Stimulated activated CD4-positive, alpha-beta T cell treated with anti-CD3 and anti-CD28 coated beads, TNF-alpha, amount 100 ng/mL, for 48 hours (primary cell): ENCODE measurements at regions not wholly inside any gene's neighbourhood (a gene's known extent, or its start where the extent isn't known, plus 50 kb on each side); places are given as distances from the start of the nearest gene placed in this dataset.
A peak's percentile ranks its signal among the peaks of the same experiment; 100 is the strongest.
"Not testable (repeated sequence)": the region's sequence is repeated elsewhere in the genome, so short reads cannot be mapped to it uniquely, and the experiment has no call there.

Source experiments
- DNase-seq, 3 donors: peaks; one replicate each; pipeline ENCODE4 v3.0.0-alpha.2; 2020; ENCODE audit warnings: low read depth in 3 of 3

- DNase-seq: no peak
Observed at GRCh38 chr22:22716136-22716665, 71.8 kb downstream of the GGTLC2 start.

- DNase-seq: no peak
Observed at GRCh38 chr22:22717664-22718063, 73.2 kb downstream of the GGTLC2 start.

GRCh38 chr22:22720201-22720723 lies 75.8 kb downstream of the GGTLC2 start:
- DNase-seq: peak in 2 of 3 donors; percentile 8 to 26

- DNase-seq: no peak
Observed at GRCh38 chr22:22720724-22721261, 76.4 kb downstream of the GGTLC2 start.

GRCh38 chr22:22721681-22722354 lies 77.4 kb downstream of the GGTLC2 start:
- DNase-seq: peak; percentile 31 to 63 (median 52)

- DNase-seq: no peak
Observed at GRCh38 chr22:22728382-22728781, 84.0 kb downstream of the GGTLC2 start.

GRCh38 chr22:22730655-22731373 lies 86.4 kb downstream of the GGTLC2 start:
- DNase-seq: no peak

- no peak for DNase-seq
Observed at GRCh38 chr22:22731374-22731676, 86.9 kb downstream of the GGTLC2 start.

GRCh38 chr22:22733006-22733405 lies 88.6 kb downstream of the GGTLC2 start:
- DNase-seq: not testable (repeated sequence)

- no peak for DNase-seq
Observed at GRCh38 chr22:22733881-22734373, 89.5 kb downstream of the GGTLC2 start.

- not testable (repeated sequence) for DNase-seq
Observed at GRCh38 chr22:22734395-22735272, 90.2 kb downstream of the GGTLC2 start.

- DNase-seq: not testable (repeated sequence)
Observed at GRCh38 chr22:22735276-22735675, 90.9 kb downstream of the GGTLC2 start.

- DNase-seq: no peak
Observed at GRCh38 chr22:22735695-22736611, 91.5 kb downstream of the GGTLC2 start.

- no peak for DNase-seq
Observed at GRCh38 chr22:22737590-22737989, 93.2 kb downstream of the GGTLC2 start.

- no peak for DNase-seq
Observed at GRCh38 chr22:22738959-22739585, 94.7 kb downstream of the GGTLC2 start.

GRCh38 chr22:22740560-22741276 lies 96.3 kb downstream of the GGTLC2 start:
- DNase-seq: no peak

GRCh38 chr22:22741843-22742242 lies 97.4 kb downstream of the GGTLC2 start:
- DNase-seq: no peak

- no peak for DNase-seq
Observed at GRCh38 chr22:22742641-22743040, 98.2 kb downstream of the GGTLC2 start.

GRCh38 chr22:22743128-22743760 lies 98.8 kb downstream of the GGTLC2 start:
- no peak for DNase-seq
